ENCODE measurements at regions not wholly inside any gene's neighbourhood (a gene's known extent, or its start where the extent isn't known, plus 50 kb on each side); places are given as distances from the start of the nearest gene placed in this dataset.
"Not testable (repeated sequence)": the region's sequence is repeated elsewhere in the genome, so short reads cannot be mapped to it uniquely, and the experiment has no call there.

- DNase-seq (ENCODE audit: low read depth): no peak
- H3K4me3 ChIP-seq (ENCODE audit: low read length): no peak overlapping the region
- TF ChIP-seq, protein P1, sequence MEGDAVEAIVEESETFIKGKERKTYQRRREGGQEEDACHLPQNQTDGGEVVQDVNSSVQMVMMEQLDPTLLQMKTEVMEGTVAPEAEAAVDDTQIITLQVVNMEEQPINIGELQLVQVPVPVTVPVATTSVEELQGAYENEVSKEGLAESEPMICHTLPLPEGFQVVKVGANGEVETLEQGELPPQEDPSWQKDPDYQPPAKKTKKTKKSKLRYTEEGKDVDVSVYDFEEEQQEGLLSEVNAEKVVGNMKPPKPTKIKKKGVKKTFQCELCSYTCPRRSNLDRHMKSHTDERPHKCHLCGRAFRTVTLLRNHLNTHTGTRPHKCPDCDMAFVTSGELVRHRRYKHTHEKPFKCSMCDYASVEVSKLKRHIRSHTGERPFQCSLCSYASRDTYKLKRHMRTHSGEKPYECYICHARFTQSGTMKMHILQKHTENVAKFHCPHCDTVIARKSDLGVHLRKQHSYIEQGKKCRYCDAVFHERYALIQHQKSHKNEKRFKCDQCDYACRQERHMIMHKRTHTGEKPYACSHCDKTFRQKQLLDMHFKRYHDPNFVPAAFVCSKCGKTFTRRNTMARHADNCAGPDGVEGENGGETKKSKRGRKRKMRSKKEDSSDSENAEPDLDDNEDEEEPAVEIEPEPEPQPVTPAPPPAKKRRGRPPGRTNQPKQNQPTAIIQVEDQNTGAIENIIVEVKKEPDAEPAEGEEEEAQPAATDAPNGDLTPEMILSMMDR (conservative IDR thresholded peaks at IDR 0.05; ENCODE audit: low read length): no peak
Measured at GRCh38 chr5:162591724-162592123, 524.2 kb downstream of the GABRG2 start.

- DNase-seq (ENCODE audit: low read depth): no peak
- H3K4me3 ChIP-seq (ENCODE audit: low read length): no peak overlapping the region
- TF ChIP-seq, protein P1 (conservative IDR thresholded peaks at IDR 0.05; ENCODE audit: low read length): no peak
Measured at GRCh38 chr5:162593881-162594280, 526.3 kb downstream of the GABRG2 start.

- no peak for DNase-seq (ENCODE audit: low read depth)
- TF ChIP-seq, protein P1 (conservative IDR thresholded peaks at IDR 0.05; ENCODE audit: low read length): no peak
- no peak overlapping the region for H3K4me3 ChIP-seq (ENCODE audit: low read length)
Measured at GRCh38 chr5:162603443-162604070, 536.0 kb downstream of the GABRG2 start.

DNA sequence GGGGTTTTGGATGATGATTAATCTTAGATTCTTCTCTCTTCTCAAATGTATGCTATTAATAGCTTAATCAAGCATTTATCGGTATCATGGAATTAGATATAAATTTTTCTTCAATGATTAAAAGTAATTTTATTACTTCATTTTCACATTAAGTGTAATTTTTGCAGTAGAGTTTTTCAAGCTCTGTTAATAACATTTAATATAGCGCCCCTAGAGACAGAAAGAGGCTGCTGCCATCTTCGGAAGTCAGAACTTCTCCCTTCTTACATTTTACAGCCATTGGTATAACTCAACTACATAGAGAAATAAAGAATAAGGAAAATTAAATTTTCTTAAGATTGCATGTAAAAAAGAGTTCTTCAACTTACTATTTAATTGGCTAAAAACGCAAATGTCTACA is 540.3 kb downstream of the GABRG2 start:
- H3K4me3 ChIP-seq (ENCODE audit: low read length): no peak overlapping the region
- no peak for DNase-seq (ENCODE audit: low read depth)
- TF ChIP-seq, protein P1 (conservative IDR thresholded peaks at IDR 0.05; ENCODE audit: low read length): no peak

GRCh38 chr5:162621726-162622263 is 554.2 kb downstream of the GABRG2 start:
- not testable (repeated sequence) for DNase-seq (ENCODE audit: low read depth); H3K4me3 ChIP-seq (ENCODE audit: low read length)

- no peak overlapping the region for H3K4me3 ChIP-seq (ENCODE audit: low read length)
- TF ChIP-seq, protein P1 (conservative IDR thresholded peaks at IDR 0.05; ENCODE audit: low read length): no peak
- DNase-seq (ENCODE audit: low read depth): no peak
Measured at GRCh38 chr5:162624110-162624509, 556.5 kb downstream of the GABRG2 start.

GRCh38 chr5:162637481-162637880 is 569.9 kb downstream of the GABRG2 start:
- H3K4me3 ChIP-seq (ENCODE audit: low read length): no peak overlapping the region
- no peak for DNase-seq (ENCODE audit: low read depth)
- TF ChIP-seq, protein P1 (conservative IDR thresholded peaks at IDR 0.05; ENCODE audit: low read length): no peak

Measured in AG10803 (cell line).